Mucosa of gallbladder (tissue), 1 donor: ENCODE measurements at regions not wholly inside any gene's neighbourhood (a gene's known extent, or its start where the extent isn't known, plus 50 kb on each side); places are given as distances from the start of the nearest gene placed in this dataset.

ENCODE experiments used
- DNase-seq: peaks from one replicate; pipeline ENCODE4 v3.0.0-alpha.2; 2020; ENCODE audit warnings: low spot score
- donor health status: DM: no; HTN: no; CAD: no.

- DNase-seq = no peak
Observed at GRCh38 chr9:79953908-79954307, 382.1 kb downstream of the TLE4 start.

DNA sequence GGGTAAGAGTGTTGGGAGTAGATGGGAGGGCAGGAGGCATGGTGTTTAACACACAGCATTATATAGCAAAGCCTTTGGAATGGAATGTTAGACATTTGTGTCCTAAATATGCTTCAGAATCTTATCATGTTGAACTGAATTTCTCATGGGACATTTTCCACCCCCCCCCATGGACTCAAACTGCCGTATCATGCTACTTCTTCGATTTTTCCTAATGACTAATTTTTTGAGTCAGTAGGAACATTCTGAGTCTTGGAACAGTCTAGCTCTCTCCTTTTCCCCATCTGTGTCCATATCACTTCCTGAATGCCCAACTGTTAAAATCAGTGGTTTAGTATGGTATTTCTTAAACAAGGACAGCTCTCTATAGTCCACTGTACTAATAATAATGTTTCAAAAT lies 380.6 kb downstream of the TLE4 start:
- no peak for DNase-seq

GRCh38 chr9:79946712-79947111 lies 374.9 kb downstream of the TLE4 start:
- DNase-seq = peak; percentile 30

DNA sequence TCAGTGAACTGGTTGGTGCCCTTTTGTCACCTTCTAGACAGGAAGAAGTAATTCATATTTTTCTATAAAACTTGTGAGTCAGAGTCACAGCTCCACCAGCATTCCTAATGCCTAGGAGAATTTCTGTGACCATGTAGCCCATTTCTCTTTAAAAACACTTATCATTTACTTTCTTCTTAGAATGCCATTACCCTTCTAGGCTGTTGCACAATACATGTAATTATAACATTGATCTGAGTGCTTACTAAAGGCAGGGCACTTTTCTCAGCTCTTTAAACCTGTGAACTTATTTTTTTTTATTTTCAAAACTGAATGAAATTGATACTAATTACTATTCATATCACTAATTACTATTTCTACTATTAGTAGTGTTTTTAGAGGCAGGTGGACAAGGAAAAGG lies 373.7 kb downstream of the TLE4 start:
- DNase-seq = no peak

DNA sequence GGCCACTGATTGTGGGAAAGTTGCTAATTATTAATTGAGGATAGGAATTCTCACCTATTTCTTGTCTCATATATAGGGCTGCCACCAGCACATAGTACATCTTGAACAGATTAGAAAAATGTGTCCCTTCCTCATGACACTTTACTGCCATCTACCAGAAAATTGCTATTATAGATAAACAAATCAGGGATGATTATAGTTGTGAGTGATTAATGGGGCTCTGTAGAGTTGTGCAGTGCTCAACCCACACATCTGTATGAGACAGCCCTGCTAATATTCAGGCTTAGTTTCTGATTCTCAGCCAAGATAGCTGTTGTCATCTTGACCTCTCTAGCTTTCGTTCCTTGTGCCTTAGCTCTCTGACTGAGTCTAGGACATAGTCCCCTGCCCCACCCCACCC lies 373.3 kb downstream of the TLE4 start:
- no peak for DNase-seq

GRCh38 chr9:79940919-79941318 lies 369.2 kb downstream of the TLE4 start:
- DNase-seq = no peak

- peak; percentile 22 for DNase-seq
Observed at GRCh38 chr9:79939819-79940218, 368.1 kb downstream of the TLE4 start.

GRCh38 chr9:79936336-79936735 lies 364.6 kb downstream of the TLE4 start:
- DNase-seq = no peak

GRCh38 chr9:79929285-79929684 lies 357.5 kb downstream of the TLE4 start:
- DNase-seq = no peak

GRCh38 chr9:79928661-79929223 lies 357.0 kb downstream of the TLE4 start:
- no peak for DNase-seq

- DNase-seq = no peak
Observed at GRCh38 chr9:79925326-79925725, 353.6 kb downstream of the TLE4 start.

- DNase-seq = no peak
Observed at GRCh38 chr9:79924836-79925235, 353.1 kb downstream of the TLE4 start.

GRCh38 chr9:79917421-79917820 lies 345.7 kb downstream of the TLE4 start:
- DNase-seq = no peak

DNA sequence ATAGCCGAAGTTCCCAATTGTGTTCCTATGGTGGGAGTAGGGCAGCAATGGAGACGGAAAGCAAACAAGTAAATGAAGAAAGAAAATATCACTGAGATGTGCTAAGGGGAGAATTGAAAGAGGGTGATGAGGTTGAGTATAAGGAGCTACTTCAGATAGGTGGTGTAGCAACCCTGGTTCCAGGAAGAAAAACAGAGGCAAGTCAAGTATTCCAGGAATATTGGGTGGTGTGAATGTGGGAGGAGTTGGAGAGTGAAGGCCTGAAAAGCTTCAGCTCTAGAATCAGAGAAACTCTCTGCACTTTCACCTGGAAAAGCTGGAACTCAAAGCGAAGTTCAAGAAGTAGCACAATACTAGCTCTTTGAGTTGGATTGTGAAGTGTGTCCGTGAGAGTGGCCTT lies 342.1 kb downstream of the TLE4 start:
- DNase-seq = no peak

GRCh38 chr9:79912318-79913070 lies 340.7 kb downstream of the TLE4 start:
- DNase-seq = no peak

DNA sequence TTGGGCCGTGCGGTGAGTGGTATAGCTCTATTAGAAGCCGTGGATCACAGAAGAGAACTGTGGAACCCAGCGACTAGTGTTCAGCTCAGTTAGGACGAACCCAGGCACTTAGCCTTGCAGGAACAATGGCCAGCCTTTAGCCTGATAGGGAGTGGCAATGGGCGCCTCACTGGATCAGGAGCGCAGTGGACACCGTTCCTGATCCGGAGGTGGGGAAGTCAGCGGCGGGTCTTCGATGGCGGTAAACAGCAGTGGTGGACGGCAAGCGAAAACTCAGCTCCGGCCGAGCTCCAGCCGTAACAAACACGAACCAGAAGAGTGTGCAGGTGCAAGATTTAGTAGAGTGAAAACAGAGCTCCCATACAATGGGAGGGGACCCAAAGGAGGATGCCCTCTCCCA lies 340.0 kb downstream of the TLE4 start:
- no peak for DNase-seq

DNA sequence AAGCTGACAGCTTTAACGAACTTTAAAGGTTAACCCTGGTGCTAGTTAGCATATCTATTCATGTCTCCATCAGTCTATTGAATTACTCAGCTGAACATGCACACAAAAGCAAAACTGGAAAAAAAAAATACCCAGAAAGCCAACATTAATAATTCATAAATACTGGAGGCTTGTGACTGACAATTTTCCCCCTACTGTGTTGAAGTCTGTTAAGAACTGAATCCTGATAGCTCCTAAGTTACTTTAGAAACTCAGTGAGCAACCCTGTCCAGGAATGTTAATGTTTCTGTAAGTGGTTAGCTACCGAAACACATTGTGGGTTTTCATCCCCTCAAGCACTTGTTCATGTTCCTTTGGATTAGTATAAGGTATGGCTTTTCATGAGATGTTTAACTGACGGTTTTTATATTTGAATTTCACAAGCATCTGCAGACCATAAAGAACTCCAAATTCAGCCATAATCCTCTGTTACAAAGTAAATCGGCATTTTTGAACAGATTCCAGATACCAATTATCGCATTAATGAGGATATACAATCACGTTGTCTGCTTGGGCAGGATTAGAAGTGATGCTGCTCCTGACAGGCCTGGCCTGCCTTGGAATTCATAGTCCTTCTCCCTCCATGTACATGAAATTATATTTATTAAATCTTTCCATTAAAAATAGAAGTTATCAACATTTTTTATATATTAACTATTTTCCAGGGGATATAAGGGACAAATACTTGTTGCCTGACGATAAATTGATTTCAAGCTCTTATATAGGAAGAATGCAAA lies 331.2 kb downstream of the TLE4 start:
- DNase-seq = no peak

DNA sequence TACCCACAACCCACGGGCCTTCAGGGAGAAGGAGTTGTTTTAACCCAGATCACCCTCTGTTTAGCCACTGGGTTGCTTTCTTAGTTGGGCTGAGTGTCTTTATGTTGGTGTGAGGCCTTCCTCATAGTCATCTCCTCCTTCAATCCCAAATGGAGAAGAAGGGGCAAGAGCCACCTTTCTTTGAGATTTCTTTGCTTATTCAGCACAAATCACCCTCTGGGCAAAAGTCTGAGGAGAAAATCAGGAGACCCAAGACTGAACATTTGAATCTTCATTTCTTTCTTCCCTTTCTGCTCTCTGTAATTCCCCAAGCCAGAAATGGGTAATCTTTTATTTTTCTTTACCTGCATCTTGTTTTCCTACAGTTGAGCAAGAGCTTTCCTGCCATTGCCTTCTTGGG lies 329.0 kb downstream of the TLE4 start:
- DNase-seq = no peak

- no peak for DNase-seq
Observed at GRCh38 chr9:79896390-79896980, 324.7 kb downstream of the TLE4 start.

DNA sequence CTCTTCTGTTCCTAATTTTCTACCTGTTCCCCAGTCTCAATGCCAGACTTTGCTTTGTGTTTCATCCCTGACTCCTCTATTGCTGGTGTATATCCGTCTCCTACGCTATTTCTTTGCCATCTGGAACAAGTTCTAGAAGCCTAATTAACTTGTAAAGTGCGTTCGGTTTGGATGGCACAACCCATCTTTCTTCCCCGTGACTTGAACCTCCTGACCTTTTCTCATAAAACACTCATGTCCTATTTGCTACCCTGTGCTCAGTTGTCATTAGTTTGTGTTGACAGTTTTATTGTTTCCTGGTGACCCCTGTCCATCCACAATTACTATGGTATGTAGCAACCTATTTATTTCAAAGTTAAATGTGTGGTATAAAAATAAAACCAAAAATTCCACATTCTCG lies 323.5 kb downstream of the TLE4 start:
- DNase-seq = no peak

DNA sequence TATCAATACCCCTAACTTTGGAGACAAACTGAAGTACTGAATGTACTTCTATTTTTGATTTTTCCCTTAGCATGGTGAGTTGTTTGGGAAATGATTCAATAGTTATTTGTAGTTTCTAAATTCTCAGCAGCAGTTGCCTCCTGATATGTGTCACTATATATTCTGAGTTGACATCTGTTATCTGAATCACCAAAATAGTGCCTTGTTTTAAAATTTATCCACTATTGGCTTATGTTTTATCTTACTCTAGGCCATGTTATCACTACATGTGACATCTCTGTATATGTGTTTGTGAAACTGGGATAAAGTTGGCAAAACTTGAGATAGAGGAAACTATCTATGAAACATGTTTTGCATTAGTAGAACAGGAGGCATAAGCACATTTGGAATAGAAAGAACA lies 317.6 kb downstream of the TLE4 start:
- no peak for DNase-seq

DNA sequence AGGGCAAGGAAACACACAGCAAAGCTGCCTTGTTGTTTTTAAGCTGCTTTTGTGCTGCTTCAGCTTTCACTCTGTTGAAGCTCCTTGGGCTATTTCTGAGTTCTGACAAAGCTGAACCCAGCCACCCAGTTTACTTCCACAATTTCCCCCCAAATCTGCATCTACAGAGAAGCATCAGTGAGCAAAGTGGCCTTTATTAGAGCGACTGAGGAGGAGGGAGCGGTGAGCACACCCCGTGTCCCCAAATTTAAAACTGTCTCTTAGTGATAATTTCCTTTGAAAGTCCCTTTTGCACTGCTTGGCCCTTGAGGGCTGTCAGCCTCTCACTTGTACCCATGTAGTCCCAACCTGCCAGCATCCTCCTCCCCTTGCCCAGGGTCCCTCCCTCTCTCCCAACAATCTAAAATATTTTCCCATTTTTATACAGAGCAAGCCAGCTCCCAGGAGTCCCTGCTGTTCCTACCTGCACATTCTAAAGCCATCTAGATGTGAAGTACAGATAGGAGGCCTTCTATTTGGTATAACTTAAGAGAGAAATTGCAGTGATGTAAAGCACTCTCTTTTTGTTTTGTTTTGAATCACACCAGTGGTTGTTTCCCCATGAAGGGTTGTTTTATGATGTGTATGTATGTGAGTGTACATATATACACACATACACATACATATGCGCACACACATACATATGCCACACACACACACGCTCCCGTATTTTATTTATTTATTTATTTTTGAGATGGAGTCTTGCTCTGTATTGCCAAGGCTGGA lies 313.5 kb downstream of the TLE4 start:
- no peak for DNase-seq
